Cardiac muscle cell (in vitro differentiated cells and primary cell): ENCODE measurements at regions not wholly inside any gene's neighbourhood (a gene's known extent, or its start where the extent isn't known, plus 50 kb on each side); places are given as distances from the start of the nearest gene placed in this dataset.
A peak's percentile ranks its signal among the peaks of the same experiment; 100 is the strongest.

Source experiments
- DNase-seq, 2 donors: peaks; one replicate each; pipeline versions ENCODE4 v3.0.0 to v3.0.0-alpha.2; 2010 to 2017; ENCODE audit warnings: low read depth in 1 of 2, low spot score in 1 of 2
- H3K27ac ChIP-seq: fragments of 200-600 bp; sonication (generic); 2 replicates; pipeline ENCODE4 v1.5.1; 2016
- H3K27me3 ChIP-seq: fragments of 200-600 bp; sonication (generic); 2 replicates; pipeline ENCODE4 v1.6.0; 2016; ENCODE audit warnings: control low read depth
- H3K36me3 ChIP-seq: fragments of 200-600 bp; sonication (generic); 2 replicates; pipeline ENCODE4 v1.5.1; 2016; ENCODE audit warnings: control low read depth
- H3K4me1 ChIP-seq: fragments of 200-600 bp; sonication (generic); 2 replicates; pipeline ENCODE4 v1.8.1; 2017; ENCODE audit warnings: low read depth, mild to moderate bottlenecking, mixed run types
- H3K4me3 ChIP-seq: fragments of 200-600 bp; sonication (generic); 2 replicates; pipeline ENCODE4 v1.5.1; 2016; ENCODE audit warnings: mild to moderate bottlenecking
- H3K9me3 ChIP-seq: fragments of 200-600 bp; sonication (generic); 2 replicates; pipeline ENCODE4 v1.5.1; 2017; ENCODE audit warnings: low read depth, mild to moderate bottlenecking, control low read depth
- CTCF ChIP-seq: IDR thresholded peaks from 2 replicates; pipeline ENCODE4 v1.5.1; 2012; ENCODE audit warnings: low read depth, mild to moderate bottlenecking, low read length

DNA sequence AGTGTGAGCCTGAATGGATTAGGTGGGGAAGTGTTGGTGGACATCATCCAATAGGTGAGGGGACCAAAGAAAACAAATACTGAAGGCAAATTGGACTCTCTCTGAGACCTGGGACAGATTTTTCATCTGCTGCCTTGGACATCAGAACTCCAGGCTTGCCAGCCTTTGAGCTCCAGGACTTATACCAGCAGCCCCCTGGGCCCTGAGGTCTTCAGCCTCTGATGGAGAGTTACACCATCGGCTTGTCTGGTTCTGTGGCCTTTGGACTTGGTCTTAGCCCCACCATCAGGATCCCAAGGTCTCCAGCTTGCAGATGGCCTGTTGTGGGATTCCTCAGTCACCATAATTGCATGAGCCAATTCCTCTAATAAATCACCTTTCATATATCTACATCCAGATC is 80.8 kb upstream of the SLC8A3 start:
- H3K27me3 ChIP-seq = no peaks in the 10 kb centered on the region
- H3K4me1 ChIP-seq = no peaks in the 10 kb centered on the region
- H3K4me3 ChIP-seq = no peak overlapping the region
- H3K27ac ChIP-seq = no peak overlapping the region
- no peak for DNase-seq
- no peaks in the 10 kb centered on the region for H3K36me3 ChIP-seq
- TF ChIP-seq CTCF = no peak
- no peaks in the 10 kb centered on the region for H3K9me3 ChIP-seq

GRCh38 chr14:70268760-70269159 is 80.0 kb upstream of the SLC8A3 start:
- no peak for TF ChIP-seq CTCF
- Histone ChIP-seq H3K36me3 (no peaks in the 10 kb centered on the region), H3K9me3 (no peaks in the 10 kb centered on the region), H3K4me3 (no peak overlapping the region), H3K27me3 (no peaks in the 10 kb centered on the region), H3K4me1 (no peaks in the 10 kb centered on the region), H3K27ac (no peak overlapping the region)
- no peak for DNase-seq

DNA sequence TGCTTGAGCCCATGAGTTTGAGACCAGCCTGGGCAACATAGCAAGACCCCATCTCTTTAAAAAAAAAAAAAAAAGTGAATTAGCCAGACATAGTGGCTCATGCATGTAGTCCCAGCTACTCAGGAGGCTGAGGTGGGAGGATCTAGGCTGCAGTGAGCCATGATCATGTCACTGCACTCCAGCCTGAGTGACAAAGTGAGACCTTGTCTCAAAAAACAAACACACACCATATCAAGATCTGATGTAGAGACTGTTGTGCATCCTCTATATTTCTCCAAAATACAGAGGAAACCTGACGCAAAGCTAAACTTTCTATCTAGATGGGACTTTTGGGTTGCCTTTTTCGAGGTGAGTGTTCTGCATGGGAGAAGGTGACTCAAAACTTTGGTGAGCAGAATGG is 77.4 kb upstream of the SLC8A3 start:
- H3K27ac ChIP-seq = no peak overlapping the region
- H3K36me3 ChIP-seq = no peaks in the 10 kb centered on the region
- no peaks in the 10 kb centered on the region for H3K4me1 ChIP-seq
- no peak for DNase-seq
- H3K9me3 ChIP-seq = no peaks in the 10 kb centered on the region
- no peaks in the 10 kb centered on the region for H3K27me3 ChIP-seq
- H3K4me3 ChIP-seq = no peak overlapping the region
- TF ChIP-seq CTCF = no peak

GRCh38 chr14:70265422-70265821 is 76.7 kb upstream of the SLC8A3 start:
- no peak for TF ChIP-seq CTCF

GRCh38 chr14:70259420-70259819 is 70.7 kb upstream of the SLC8A3 start:
- H3K36me3 ChIP-seq = no peaks in the 10 kb centered on the region
- H3K4me3 ChIP-seq = no peak overlapping the region
- no peaks in the 10 kb centered on the region for H3K9me3 ChIP-seq
- TF ChIP-seq CTCF = no peak
- no peaks in the 10 kb centered on the region for H3K4me1 ChIP-seq
- no peak overlapping the region for H3K27ac ChIP-seq
- DNase-seq = no peak
- no peaks in the 10 kb centered on the region for H3K27me3 ChIP-seq

More at GRCh38 chr14:70265422-70265821, 76.7 kb upstream of the SLC8A3 start:
- no peaks in the 10 kb centered on the region for H3K36me3 ChIP-seq
- no peaks in the 10 kb centered on the region for H3K9me3 ChIP-seq
- H3K4me1 ChIP-seq = no peaks in the 10 kb centered on the region
- no peak overlapping the region for H3K27ac ChIP-seq
- no peak for DNase-seq
- no peaks in the 10 kb centered on the region for H3K27me3 ChIP-seq
- H3K4me3 ChIP-seq = no peak overlapping the region

DNA sequence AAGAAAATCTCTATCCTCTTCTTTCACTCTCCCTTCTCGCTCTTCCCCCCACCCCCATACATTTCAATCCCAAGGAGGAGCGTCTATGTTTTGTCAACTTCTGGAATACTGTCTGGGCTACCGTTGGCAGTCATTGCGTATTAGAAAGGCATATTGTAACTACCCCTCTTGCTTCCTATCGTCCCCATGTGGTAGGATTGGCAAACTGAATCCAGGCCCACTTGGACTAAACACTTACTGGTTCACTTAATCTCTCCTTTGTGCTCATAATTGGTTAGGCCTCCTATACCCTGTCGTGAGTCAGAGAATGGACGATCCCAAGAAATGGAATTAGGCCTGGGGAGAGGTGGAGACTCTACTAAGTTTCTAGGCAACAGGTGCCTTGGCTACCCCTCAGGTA is 68.8 kb upstream of the SLC8A3 start:
- TF ChIP-seq CTCF = peak; percentile 28
- peak in 1 of 2 donors; percentile 7 for DNase-seq

More for the DNA sequence above, 68.8 kb upstream of the SLC8A3 start:
- H3K9me3 ChIP-seq = no peaks in the 10 kb centered on the region
- no peaks in the 10 kb centered on the region for H3K36me3 ChIP-seq
- H3K27ac ChIP-seq = no peak overlapping the region
- H3K27me3 ChIP-seq = peaks cover 2% of the 10 kb centered on the region
- no peak overlapping the region for H3K4me3 ChIP-seq
- H3K4me1 ChIP-seq = no peaks in the 10 kb centered on the region
